Caco-2 (cell line): ENCODE measurements at regions not wholly inside any gene's neighbourhood (a gene's known extent, or its start where the extent isn't known, plus 50 kb on each side); places are given as distances from the start of the nearest gene placed in this dataset.

Experiments used
- BruUV-seq: library from RNA; stranded (reverse); fragments of 400-500 nt; replicated peaks from 2 replicates; lab custom pipeline; 2021; lab: Mats Ljungman, UMichigan
- CTCF ChIA-PET: fragments of 300-600 bp; sonication (Branson Sonifier 250); formaldehyde crosslinking; loops from one replicate; lab custom pipeline; 2022; ENCODE audit warnings: antibody characterized with exemption; lab: Charles Lee
- POLR2A ChIA-PET: fragments of 300-600 bp; sonication (Branson Sonifier 250); formaldehyde crosslinking; loops from one replicate; lab custom pipeline; 2022; ENCODE audit warnings: antibody characterized with exemption; lab: Charles Lee
- DNase-seq, 2 experiments: peaks; one replicate each; pipeline versions ENCODE4 v3.0.0 to v3.0.0-alpha.2; 2020 to 2022
- H3K27me3 ChIP-seq: replicated peaks from 2 replicates; pipeline ENCODE4 v1.6.0; 2011; ENCODE audit warnings: low read length; ENCODE audit not compliant: control insufficient read depth, insufficient read depth
- H3K36me3 ChIP-seq: 2 replicates; pipeline ENCODE4 v1.5.1; 2011; ENCODE audit warnings: low read length; ENCODE audit not compliant: control insufficient read depth, insufficient read depth
- H3K4me1 ChIP-seq: fragments of 250-450 bp; sonication (Bioruptor Pico); 2 replicates; pipeline ENCODE4 v1.5.1; 2020; ENCODE audit warnings: mild to moderate bottlenecking
- H3K4me3 ChIP-seq: 2 replicates; pipeline ENCODE4 v1.5.1; 2011; ENCODE audit warnings: low read depth, mild to moderate bottlenecking, control low read depth, low read length
- H3K9me3 ChIP-seq: fragments of 250-450 bp; sonication (Bioruptor Pico); 2 replicates; pipeline ENCODE4 v1.5.1; 2020; ENCODE audit warnings: mild to moderate bottlenecking, moderate library complexity
- H3K27ac Mint-ChIP-seq: one replicate; pipeline ENCODE4 v1.8.0; 2022; ENCODE audit warnings: mixed read lengths; ENCODE audit not compliant: unreplicated experiment
- H3K27me3 Mint-ChIP-seq: one replicate; pipeline ENCODE4 v1.8.0; 2022; ENCODE audit warnings: mixed read lengths; ENCODE audit not compliant: insufficient read depth, unreplicated experiment
- H3K36me3 Mint-ChIP-seq: one replicate; pipeline ENCODE4 v1.8.0; 2022; ENCODE audit warnings: mild to moderate bottlenecking, mixed read lengths; ENCODE audit not compliant: insufficient read depth, unreplicated experiment
- H3K4me1 Mint-ChIP-seq: one replicate; pipeline ENCODE4 v1.8.0; 2022; ENCODE audit warnings: low read depth, mixed read lengths; ENCODE audit not compliant: unreplicated experiment
- H3K4me3 Mint-ChIP-seq: one replicate; pipeline ENCODE4 v1.8.0; 2022; ENCODE audit warnings: mild to moderate bottlenecking, moderate library complexity, mixed read lengths; ENCODE audit not compliant: unreplicated experiment
- H3K9me3 Mint-ChIP-seq: one replicate; pipeline ENCODE4 v1.8.0; 2022; ENCODE audit warnings: mixed read lengths; ENCODE audit not compliant: unreplicated experiment
- intact Hi-C: fragments of 100-400 bp; cut with micrococcal nuclease; formaldehyde crosslinking; loops from one replicate; pipeline ENCODE4 v1.10.0; 2022; ENCODE audit not compliant: unreplicated experiment
- TF ChIP-seq, protein P1 (sequence below), 2 experiments: fragments of 200-600 bp in 1 of 2; IDR thresholded peaks; 1 replicate in 1 of 2; 2 replicates in 1 of 2; pipeline versions ENCODE4 v1.5.1 to v1.8.0; 2011 to 2022; ENCODE audit warnings: antibody characterized with exemption in 1 of 2, control low read depth in 1 of 2, inconsistent platforms in 1 of 2, low read depth in 1 of 2, low read length in 1 of 2, mild to moderate bottlenecking in 1 of 2, moderate library complexity in 1 of 2; ENCODE audit not compliant: insufficient read depth in 1 of 2, severe bottlenecking in 1 of 2, unreplicated experiment in 1 of 2

DNA sequence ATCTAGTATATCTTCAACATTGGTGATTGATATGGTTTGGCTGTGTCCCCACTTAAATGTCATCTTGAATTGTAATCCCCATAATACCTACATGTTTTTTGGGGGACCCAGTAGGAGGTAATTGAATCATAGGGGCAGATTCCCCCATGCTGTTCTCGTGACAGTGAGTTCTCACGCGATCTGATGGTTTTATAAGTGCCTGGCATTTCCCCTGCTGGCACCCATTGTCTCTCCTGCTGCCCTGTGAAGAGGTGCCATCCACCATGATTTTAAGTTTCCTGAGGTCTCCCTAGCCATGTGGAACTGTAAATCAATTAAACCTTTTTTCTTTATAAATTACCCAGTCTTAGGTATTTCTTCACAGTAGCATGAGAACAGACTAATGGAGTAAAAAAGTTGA, 1094.6 kb downstream of the ROBO2 start:
- no peaks in the 10 kb centered on the region for H3K4me1 ChIP-seq
- no peaks in the 10 kb centered on the region for H3K27me3 Mint-ChIP-seq
- no peak overlapping the region for H3K4me3 ChIP-seq
- H3K9me3 ChIP-seq: no peaks in the 10 kb centered on the region
- H3K9me3 Mint-ChIP-seq: no peaks in the 10 kb centered on the region
- ChIA-PET POLR2A (no interaction called here), CTCF (no interaction called here)
- no peak overlapping the region for H3K27ac Mint-ChIP-seq
- no peak for DNase-seq
- H3K4me1 Mint-ChIP-seq: no peaks in the 10 kb centered on the region
- intact Hi-C loops: no loop called here
- no TSS peak for BruUV-seq
- no peak overlapping the region for H3K4me3 Mint-ChIP-seq
- no peaks in the 10 kb centered on the region for H3K27me3 ChIP-seq
- TF ChIP-seq, protein P1, sequence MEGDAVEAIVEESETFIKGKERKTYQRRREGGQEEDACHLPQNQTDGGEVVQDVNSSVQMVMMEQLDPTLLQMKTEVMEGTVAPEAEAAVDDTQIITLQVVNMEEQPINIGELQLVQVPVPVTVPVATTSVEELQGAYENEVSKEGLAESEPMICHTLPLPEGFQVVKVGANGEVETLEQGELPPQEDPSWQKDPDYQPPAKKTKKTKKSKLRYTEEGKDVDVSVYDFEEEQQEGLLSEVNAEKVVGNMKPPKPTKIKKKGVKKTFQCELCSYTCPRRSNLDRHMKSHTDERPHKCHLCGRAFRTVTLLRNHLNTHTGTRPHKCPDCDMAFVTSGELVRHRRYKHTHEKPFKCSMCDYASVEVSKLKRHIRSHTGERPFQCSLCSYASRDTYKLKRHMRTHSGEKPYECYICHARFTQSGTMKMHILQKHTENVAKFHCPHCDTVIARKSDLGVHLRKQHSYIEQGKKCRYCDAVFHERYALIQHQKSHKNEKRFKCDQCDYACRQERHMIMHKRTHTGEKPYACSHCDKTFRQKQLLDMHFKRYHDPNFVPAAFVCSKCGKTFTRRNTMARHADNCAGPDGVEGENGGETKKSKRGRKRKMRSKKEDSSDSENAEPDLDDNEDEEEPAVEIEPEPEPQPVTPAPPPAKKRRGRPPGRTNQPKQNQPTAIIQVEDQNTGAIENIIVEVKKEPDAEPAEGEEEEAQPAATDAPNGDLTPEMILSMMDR (IDR thresholded peaks at IDR 0.05; ENCODE audit: insufficient read depth in 1 of 2, low read depth in 1 of 2, low read length in 1 of 2, severe bottlenecking in 1 of 2, unreplicated experiment in 1 of 2): no peak
- no peaks in the 10 kb centered on the region for H3K36me3 Mint-ChIP-seq
- no peaks in the 10 kb centered on the region for H3K36me3 ChIP-seq

DNA sequence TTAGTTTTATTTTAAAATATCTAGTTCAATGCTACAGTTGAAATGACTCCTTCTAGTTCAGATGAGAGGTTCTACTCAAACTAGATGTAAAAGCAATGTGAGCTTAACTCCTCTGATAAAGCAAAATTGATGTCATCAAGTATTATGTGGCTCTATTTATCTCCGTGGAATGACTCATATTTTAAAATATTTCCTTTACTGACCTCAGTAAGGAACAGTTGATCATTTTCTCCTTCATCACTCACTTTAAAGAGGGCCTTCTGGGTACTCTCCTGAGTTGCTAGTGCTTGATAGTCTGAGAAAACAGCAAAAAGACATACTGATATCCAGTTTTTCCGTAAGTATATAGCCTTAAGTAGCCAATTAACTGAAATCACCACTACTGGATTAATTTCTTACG, 1099.3 kb downstream of the ROBO2 start:
- Histone ChIP-seq H3K4me1 (no peaks in the 10 kb centered on the region), H3K9me3 (no peaks in the 10 kb centered on the region), H3K27me3 (no peaks in the 10 kb centered on the region), H3K36me3 (no peaks in the 10 kb centered on the region), H3K4me3 (no peak overlapping the region)
- Mint-ChIP-seq H3K27ac (no peak overlapping the region), H3K36me3 (no peaks in the 10 kb centered on the region), H3K4me1 (no peaks in the 10 kb centered on the region), H3K27me3 (no peaks in the 10 kb centered on the region), H3K9me3 (no peaks in the 10 kb centered on the region), H3K4me3 (no peak overlapping the region)
- intact Hi-C loops: no loop called here
- CTCF ChIA-PET: no interaction called here
- BruUV-seq: no TSS peak
- DNase-seq: no peak
- POLR2A ChIA-PET: no interaction called here
- TF ChIP-seq, protein P1 (IDR thresholded peaks at IDR 0.05; ENCODE audit: insufficient read depth in 1 of 2, low read depth in 1 of 2, low read length in 1 of 2, severe bottlenecking in 1 of 2, unreplicated experiment in 1 of 2): no peak

DNA sequence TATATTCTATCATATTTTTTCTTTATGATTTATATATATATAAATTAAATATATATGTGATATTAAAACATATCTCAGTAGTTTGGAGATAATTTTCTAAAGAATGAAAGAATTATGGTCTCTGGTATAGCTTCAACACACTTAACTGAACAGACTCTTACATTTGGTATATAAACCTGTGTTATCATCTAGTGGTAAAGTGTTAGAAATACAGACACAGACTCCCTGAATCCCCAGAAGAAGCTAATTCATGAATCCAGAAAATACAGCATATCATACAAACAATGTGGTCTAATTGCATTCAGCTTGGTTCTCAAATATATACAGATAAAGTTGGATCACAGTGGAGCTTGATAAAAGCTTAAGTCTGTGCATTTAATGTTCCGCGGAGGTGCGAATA, 1100.4 kb downstream of the ROBO2 start:
- no peaks in the 10 kb centered on the region for H3K27me3 ChIP-seq
- intact Hi-C loops: no loop called here
- H3K9me3 ChIP-seq: no peaks in the 10 kb centered on the region
- CTCF ChIA-PET: interaction anchor here (0.6 kb wide), 1 partner anchor 503 kb away, joined by 3 read pairs; no protein-coding TSS in a partner anchor
- no peaks in the 10 kb centered on the region for H3K4me1 ChIP-seq
- no TSS peak for BruUV-seq
- no peak for DNase-seq
- POLR2A ChIA-PET: no interaction called here
- no peak overlapping the region for H3K4me3 ChIP-seq
- H3K27ac Mint-ChIP-seq: no peak overlapping the region
- H3K36me3 ChIP-seq: no peaks in the 10 kb centered on the region
- TF ChIP-seq, protein P1 (IDR thresholded peaks at IDR 0.05; ENCODE audit: insufficient read depth in 1 of 2, low read depth in 1 of 2, low read length in 1 of 2, severe bottlenecking in 1 of 2, unreplicated experiment in 1 of 2): no peak
- no peaks in the 10 kb centered on the region for H3K27me3 Mint-ChIP-seq
- no peaks in the 10 kb centered on the region for H3K36me3 Mint-ChIP-seq
- H3K4me1 Mint-ChIP-seq: no peaks in the 10 kb centered on the region
- no peaks in the 10 kb centered on the region for H3K9me3 Mint-ChIP-seq
- no peak overlapping the region for H3K4me3 Mint-ChIP-seq
